Omental fat pad (tissue), 3 donors: ENCODE measurements at regions not wholly inside any gene's neighbourhood (a gene's known extent, or its start where the extent isn't known, plus 50 kb on each side); places are given as distances from the start of the nearest gene placed in this dataset.

ENCODE experiments used
- ATAC-seq: fragments of 150-250 bp; one replicate; pipeline ENCODE4 v1.9.1; 2016; ENCODE audit warnings: mild to moderate bottlenecking, moderate library complexity; ENCODE audit not compliant: low FRiP score
- DNase-seq: peaks from one replicate; pipeline ENCODE4 v3.0.0-alpha.2; 2019; ENCODE audit warnings: low spot score
- TF ChIP-seq, protein P1 (sequence below), 3 donors: fragments of 450-650 bp; IDR thresholded peaks; one replicate each; pipeline ENCODE4 v1.5.1; 2016 to 2017; ENCODE audit warnings: antibody characterized with exemption in 3 of 3, mild to moderate bottlenecking in 3 of 3, moderate library complexity in 2 of 3

DNA sequence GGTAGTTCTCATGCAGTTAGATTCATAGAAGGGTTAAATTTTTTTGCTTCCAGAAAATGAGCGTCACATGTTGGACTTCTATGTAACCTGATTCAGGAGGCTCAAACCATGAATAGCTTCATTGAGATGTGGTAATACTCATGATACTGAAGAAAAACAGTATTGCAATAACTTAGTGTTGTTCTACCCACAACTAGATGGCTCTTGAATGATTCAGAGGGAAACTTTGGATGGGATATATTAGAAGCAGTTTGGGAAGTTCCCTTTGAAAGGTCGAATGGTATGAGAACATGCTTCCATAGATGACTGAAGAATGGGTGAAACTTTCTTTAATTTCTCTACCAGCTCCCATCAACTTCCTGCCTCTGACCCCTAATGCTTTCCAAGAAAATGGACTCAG lies 211.7 kb upstream of the PTGFR start:
- no peak for DNase-seq
- TF ChIP-seq, protein P1, sequence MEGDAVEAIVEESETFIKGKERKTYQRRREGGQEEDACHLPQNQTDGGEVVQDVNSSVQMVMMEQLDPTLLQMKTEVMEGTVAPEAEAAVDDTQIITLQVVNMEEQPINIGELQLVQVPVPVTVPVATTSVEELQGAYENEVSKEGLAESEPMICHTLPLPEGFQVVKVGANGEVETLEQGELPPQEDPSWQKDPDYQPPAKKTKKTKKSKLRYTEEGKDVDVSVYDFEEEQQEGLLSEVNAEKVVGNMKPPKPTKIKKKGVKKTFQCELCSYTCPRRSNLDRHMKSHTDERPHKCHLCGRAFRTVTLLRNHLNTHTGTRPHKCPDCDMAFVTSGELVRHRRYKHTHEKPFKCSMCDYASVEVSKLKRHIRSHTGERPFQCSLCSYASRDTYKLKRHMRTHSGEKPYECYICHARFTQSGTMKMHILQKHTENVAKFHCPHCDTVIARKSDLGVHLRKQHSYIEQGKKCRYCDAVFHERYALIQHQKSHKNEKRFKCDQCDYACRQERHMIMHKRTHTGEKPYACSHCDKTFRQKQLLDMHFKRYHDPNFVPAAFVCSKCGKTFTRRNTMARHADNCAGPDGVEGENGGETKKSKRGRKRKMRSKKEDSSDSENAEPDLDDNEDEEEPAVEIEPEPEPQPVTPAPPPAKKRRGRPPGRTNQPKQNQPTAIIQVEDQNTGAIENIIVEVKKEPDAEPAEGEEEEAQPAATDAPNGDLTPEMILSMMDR (IDR thresholded peaks at IDR 0.05), result no peak
- ATAC-seq, result peak; percentile 44

DNA sequence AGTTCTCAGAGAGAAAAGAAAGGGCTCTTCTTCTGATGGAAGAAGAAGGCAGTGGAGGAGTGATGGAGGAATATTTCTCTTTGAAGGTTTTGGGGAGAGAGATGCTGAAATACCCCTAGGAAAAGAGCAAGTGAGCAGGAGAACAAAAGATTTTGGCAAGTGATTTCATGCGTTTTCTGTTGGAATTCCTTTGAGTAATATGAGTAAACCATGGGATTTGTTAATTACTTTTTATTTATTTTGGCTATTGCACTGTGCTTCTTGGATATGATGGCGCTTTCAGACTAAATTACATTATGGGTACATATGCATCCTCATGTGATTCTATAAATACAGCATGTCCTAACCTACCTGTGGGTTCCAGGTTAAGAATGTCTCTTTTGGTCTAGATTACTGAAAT lies 210.1 kb upstream of the PTGFR start:
- no peak for DNase-seq
- ATAC-seq, result no peak
- TF ChIP-seq, protein P1 (IDR thresholded peaks at IDR 0.05), result no peak

DNA sequence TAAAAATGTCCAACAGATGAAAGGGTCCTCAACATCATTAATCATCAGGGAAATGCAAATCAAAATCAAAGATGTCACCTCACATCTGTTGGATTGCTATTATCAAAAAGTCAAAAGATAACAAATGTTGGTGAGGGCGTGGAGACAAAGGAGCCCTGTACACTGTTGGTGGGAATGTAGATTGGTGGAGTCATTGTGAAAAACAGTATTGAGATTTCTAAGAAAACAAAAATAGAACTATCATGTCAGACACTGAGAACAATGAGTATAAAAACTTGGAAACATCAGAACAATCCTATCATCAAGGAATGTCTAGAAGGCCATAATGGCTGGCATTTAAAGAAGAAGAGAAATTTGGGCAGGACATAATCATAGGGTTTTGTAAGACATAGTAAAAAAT lies 209.2 kb upstream of the PTGFR start:
- ATAC-seq (no peak), DNase-seq (no peak)
- TF ChIP-seq, protein P1 (IDR thresholded peaks at IDR 0.05), result no peak

DNA sequence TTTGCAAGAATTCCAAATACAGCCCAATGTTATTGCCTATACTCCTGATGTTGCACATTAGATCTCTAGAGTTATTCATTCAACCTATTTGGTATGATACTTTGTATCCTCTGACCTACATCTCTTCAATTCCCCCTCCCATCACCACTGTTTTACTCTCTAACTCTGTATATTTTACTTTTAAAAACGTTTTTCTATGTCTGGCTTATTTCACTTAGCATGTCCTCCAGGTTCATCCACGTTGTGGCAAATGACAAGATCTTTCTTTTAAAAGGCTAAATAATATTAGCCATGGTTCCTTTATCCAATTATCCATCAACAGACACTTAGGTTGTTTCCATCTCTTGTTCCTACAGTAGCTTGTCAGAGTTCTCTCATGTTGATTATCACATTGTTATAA lies 207.1 kb upstream of the PTGFR start:
- DNase-seq (no peak), ATAC-seq (no peak)
- TF ChIP-seq, protein P1 (IDR thresholded peaks at IDR 0.05), result no peak

DNA sequence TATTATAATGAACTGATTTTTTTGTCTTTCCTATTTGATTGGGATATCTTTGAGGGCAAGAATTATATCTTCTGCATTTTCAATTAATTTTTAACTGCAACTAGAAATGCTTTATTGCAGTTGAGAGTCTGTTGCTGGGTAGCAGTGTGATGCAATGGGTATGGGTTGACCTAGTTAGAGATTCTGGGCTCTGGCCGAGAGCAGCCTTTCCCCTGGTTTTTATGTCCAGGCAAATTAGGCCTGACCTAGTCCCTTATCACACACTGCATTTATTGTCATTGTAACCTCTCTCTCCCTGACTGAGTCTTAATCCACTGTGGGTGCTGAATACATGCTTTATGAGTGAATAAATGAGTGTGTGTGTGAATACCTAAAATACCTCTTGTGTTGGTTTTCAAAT lies 206.4 kb upstream of the PTGFR start:
- ATAC-seq, result no peak
- DNase-seq, result no peak
- TF ChIP-seq, protein P1 (IDR thresholded peaks at IDR 0.05), result no peak

DNA sequence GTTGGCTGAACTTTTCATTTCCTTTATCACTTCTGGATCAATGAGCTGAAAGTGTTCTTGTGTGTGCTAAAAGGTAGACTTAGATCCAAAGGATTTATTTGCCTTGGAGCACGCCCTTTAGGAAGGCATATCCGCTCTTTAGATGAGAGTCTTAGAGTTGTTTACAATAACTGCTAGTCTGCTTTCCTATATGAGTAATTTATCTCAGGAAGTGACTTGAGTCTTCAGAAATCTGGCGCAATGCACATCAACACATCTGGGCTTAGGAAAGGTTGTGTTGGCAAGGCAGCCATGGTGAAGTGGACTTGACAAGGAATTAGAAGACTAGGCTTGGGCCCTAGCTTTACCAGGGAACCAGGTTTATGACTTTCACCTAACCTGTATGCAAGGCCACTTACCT lies 204.1 kb upstream of the PTGFR start:
- TF ChIP-seq, protein P1 (IDR thresholded peaks at IDR 0.05), result no peak
- DNase-seq (no peak), ATAC-seq (no peak)

DNA sequence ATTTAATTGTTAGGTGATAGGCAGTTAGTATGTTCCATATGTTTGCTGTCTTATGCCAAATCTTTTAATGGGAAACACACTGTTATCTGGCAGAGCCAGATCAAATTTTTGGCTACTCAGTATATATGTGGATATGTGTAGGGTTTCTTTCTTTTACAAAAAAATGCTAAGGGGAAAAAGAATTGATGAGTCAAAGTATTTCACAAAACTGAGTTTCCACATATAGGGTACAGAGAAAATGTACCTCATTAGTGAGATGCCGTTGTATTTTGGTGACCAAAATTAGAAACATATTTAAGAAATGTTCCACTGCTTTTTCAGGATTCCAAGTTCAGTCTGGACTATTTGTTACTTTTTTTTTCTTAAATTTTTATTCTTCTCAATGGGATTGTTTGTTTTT lies 201.2 kb upstream of the PTGFR start:
- TF ChIP-seq, protein P1 (IDR thresholded peaks at IDR 0.05), result no peak
- ATAC-seq (no peak), DNase-seq (no peak)
